ENCODE measurements at regions not wholly inside any gene's neighbourhood (a gene's known extent, or its start where the extent isn't known, plus 50 kb on each side); places are given as distances from the start of the nearest gene placed in this dataset.
"Not testable (repeated sequence)": the region's sequence is repeated elsewhere in the genome, so short reads cannot be mapped to it uniquely, and the experiment has no call there.

DNA sequence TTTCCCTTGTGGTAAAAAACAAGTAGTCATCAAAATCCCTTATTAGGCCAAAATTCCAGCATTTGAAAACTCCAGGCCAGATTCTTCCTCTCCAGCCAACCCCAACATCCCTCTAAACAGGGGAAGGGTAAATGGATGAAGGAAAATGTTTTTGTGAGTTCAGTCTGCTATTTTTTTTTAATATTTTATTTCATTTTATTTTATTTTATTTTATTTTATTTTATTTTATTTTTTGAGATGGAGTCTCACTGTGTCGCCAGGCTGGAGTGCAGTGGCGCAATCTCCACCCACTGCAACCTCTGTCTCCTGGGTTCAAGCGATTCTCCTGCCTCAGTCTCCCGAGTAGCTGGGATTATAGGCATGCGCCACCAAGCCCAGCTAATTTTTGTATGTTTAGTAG lies 74.5 kb upstream of the CHST15 start:
- DNase-seq (ENCODE audit: low read depth, low spot score) = not testable (repeated sequence)

DNA sequence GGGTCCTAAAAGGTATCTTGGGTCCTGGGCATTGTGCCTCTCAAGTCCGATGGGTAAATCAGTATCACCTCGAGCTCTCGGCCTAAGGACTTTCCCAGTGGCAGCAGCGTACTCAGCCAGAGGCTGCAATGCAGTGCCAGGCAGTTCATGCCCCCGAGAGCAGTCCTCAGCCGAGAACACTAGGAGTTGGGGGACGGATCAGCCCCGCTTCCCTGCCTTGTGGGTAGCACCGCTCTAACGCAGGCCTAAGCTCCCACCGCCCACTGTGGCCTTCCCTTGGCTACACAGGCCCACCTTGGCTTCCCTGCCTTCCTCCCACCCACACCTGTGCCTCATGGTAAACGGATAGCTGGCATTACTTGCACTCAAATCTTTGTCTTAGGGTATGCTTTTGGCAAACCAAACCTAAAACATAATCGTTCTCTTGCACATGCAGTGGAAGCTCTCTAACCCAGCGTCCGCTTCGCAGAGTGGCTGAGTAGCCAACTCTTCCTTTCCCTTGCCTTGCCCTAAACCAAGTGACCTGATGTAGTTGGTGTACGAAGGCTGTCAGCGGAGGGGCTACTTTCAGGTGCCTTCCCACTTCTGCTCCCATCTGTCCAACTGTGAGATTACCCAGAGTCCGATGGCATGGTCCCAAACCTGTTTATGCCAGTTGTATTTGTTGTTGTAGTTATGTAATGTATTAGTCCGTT lies 73.2 kb upstream of the CHST15 start:
- DNase-seq (ENCODE audit: low read depth, low spot score) = no peak

DNA sequence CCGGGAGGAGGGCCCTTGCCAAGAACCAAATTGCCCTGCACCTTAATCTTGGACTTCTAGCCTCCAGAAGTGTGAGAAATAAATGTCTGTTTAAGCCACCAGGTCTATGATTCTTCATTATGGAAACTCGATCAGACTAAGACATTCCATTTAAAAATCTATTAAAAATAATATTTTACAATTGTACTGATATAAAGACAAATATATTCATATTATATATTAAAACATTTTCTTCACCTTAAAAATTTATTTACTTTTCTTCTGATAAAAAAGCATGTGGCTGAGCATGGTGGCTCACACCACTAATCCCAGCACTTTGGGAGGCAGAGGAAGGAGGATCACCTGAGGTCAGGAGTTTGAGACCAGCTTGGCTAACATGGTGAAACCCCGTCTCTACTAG lies 72.4 kb upstream of the CHST15 start:
- no peak for DNase-seq (ENCODE audit: low read depth, low spot score)

DNA sequence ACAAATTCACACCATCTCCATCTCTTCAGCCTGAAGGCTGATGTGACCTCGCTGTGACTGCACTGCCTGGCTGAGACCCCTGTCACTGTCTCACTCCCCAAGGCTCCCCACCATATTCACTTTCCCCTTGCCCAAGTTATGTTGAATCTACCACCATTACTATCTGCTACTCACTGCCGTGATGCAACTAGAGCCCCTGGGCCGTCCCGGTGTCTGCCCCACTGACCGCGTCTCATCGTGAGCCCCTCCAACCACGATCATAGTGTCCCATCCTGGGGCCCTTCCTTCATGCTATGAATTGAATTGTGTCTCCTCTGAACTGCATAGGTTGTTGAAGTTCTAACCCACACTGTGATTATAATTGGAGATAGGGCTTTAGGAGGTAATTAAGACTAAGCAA lies 71.9 kb upstream of the CHST15 start:
- DNase-seq (ENCODE audit: low read depth, low spot score) = no peak

DNA sequence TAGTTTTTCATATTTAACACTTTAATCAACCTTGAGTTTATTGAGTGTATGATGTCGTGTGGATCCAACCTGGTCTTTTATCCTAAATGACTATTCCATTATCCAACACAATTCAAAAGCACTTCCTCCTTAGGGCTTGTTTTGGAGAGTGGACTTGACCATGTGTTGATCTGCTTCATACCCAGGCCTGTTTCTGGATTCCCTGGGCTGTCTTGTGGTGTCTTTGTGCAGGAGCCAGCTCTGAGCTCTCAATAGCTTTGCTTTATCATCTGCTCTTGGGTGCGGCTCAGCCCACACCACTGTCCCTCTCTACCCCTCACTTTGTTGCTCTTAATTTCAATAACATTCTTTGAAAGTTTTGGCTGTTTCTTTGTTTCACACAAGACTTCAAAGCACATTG lies 70.9 kb upstream of the CHST15 start:
- DNase-seq (ENCODE audit: low read depth, low spot score) = no peak

DNA sequence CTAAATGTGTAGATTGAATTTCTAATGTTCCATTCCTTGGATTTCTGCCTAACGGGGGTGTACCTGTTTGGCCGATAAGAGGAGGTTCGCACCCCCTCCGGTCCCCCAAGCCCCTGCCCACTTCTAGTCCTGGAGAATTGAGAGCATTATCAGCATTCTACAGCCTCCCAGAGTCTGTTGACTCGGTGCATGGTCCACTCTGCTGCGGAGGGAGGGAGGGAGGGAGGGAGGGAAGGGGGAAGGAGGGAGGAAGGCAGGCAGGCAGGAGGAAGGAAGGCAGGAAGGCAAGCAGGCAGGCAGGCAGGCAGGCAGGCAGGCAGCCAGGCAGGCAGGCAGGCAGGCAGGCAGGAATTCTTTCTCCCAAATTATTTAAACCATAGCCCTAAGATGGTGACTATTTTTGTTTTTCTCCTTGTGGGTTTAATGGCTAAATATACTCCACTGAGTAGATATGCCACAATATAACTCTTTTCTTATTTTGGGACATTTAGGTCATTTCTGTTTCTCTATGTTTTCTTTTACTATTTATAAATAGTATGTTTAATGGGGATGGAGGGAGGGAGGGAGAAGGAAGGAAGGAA lies 69.5 kb upstream of the CHST15 start:
- DNase-seq (ENCODE audit: low read depth, low spot score) = no peak

DNA sequence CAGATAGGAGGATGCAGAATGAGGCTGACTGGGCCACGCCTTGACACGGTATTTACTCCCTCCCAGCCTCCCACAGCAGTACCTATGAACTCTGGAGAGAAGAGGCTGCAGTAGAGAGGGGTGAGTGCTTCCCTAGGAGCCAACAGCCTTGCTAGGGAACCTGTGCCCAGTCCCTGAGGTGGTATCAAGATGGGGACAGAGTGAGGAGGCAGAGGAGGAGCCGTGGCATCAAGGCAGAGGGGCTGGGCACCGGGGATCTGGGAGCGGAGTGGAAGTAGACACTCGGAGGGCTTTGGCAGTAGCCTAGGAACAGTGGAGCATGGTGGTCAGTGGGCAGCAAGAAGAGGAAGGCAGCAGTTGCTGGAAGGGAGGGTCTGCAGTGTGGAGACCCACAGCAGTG lies 68.7 kb upstream of the CHST15 start:
- no peak for DNase-seq (ENCODE audit: low read depth, low spot score)

DNA sequence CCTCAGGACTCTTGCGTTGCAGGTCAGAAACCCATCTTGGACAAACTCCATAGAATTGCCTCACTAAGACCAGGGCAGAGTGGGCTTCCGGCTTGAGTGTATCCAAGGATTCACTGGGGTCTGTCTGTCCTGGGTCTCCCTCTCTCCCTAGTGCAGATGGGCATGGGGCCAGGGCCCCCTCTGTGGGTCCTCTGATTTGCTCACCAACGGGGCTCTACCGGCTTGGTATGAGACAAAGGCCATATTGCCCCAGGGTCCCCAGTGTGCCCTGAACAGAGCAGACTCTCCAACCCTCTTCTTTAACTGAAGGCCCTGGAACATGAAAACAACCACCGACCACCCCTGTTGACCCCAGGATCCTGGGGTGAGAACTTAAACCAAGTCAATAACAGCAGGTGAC lies 68.2 kb upstream of the CHST15 start:
- DNase-seq (ENCODE audit: low read depth, low spot score) = no peak

DNA sequence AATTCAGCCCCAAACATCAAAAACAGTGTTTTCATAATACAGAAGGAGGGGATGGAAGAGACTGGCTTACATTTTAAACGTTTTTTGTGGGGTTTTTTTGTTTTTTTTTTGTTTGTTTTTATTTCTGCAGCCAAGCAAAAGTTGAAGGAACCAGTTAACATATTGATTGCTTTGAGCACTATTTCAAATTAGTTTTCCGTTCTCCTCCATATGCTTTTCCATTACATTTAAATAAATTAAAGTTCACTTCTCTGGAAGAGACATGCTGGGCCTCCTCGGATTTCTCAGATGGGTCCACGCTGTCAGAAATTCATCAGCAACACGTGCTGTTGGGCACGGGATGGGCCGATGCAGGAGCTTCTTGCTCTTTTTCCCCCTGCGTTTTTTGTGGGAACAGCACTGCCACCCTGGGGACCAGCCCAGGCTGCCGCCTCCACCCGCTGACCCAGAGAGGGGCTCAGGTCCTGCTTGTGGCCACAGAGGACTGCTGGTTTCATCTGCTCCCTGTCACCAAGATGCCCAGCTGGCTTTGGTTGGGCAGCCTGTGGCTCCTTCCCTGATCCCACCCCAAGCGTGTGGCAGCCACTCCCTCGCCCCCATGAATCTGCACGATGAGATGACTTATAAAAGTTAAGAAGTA lies 67.7 kb upstream of the CHST15 start:
- DNase-seq (ENCODE audit: low read depth, low spot score) = no peak

DNA sequence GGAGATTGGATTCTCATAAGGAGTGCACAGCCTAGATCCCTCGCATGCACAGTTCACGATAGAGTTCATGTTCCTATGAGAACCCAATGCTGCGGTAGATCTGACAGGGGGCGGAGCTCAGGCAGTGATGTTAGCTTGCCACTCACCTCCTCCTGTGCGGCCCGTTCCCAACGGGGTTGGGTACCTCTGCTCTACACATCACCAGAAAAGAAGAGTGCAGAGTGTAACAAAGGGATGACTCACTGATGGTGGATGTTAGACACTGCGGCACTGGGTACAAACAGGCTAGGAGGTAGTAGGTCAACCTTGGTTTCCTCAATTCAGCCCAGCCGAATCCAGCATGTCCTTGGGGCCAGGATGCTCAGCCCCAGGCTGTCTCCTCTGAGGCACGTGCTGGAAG lies 66.8 kb upstream of the CHST15 start:
- DNase-seq (ENCODE audit: low read depth, low spot score) = no peak

DNA sequence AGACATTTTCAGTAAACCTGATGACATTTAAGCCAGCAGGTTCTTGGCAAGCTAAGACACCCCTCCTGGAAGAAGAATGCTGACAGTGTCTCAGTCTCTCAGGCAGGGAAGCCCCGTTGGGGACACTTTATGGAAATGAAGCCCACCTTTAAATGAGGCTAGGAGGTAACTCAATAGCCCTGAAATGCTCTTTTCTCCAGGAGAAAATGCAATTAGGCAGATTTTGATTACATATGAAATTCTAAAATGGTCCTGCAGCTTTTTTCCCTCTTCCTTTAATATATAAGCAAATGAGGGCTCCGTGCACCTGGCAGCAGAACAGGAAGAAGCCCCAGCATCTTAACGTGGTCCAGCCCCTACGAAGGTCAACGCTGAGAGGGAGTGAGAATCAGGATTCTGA lies 65.8 kb upstream of the CHST15 start:
- DNase-seq (ENCODE audit: low read depth, low spot score) = no peak

DNA sequence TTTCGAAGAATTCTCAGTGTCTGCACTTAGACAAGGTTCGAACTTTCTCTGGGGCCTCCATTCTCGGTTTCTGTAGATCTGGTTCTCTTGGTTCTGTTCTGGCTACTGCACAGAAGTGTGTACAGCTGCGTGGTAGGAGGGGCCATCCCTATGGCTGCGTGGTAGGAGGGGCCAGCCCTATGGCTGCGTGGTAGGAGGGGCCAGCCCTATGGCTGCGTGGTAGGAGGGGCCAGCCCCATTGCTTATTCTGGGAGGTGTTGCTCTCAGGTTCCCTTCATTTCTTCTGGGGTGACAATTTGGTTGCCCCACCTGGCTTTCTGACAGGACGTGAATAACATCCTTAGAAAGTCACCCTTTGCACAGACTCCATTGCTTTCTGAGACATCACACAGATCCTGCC lies 65.2 kb upstream of the CHST15 start:
- no peak for DNase-seq (ENCODE audit: low read depth, low spot score)

DNA sequence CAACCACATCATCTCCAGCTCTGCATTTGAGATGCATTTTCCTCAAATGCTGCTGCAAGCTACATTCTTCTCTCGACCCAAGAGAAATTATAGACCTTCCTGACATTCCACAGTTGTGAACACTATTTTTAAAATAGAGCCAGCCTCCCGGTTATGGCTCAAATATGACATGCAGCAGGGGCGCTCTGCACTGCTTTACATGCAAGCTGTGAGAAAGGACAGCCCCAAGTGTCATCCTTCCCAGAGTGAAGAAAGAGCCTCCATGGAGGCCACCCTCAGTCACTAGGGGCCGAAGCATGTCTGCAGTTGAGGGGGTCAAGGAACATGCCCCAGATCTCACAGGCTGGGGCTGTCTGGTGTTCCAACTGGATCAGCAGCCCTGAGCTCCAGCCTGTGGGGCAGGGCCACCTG lies 63.9 kb upstream of the CHST15 start:
- no peak for DNase-seq (ENCODE audit: low read depth, low spot score)

DNA sequence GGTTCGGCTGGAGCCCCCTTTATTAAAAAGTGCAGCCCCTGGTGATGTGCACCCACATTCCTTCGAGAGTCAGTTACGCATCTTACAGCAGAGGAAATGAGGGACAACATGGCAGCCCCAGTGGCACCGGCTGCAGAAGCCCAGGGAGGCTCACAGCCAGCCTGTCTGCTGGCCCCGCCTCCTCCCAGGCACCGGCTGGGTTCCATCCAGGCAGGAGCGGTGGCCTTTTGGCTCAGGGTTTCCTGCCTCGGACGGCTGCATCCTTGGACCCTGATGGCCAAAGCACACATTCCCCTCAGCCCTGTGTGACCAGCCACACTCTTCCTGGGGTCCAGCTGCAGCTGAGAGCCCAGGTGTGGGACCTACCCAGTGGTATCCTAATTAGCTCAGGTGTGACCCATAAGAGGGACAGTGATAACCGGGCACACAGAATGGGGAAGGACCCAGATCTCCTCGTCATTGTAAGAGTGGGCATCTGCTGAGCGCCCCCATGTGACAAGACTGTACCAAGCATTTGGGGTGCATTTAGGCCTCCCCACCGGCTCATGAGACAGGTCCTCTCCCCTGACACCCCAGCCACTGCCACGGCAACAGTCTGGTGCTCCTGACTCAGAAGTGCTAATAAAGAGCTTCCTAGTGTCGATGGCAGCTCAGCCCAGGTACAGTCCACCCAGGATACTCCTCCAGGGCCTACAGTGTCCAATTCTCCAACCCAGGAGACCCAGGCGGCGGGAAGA lies 63.3 kb upstream of the CHST15 start:
- no peak for DNase-seq (ENCODE audit: low read depth, low spot score)

DNA sequence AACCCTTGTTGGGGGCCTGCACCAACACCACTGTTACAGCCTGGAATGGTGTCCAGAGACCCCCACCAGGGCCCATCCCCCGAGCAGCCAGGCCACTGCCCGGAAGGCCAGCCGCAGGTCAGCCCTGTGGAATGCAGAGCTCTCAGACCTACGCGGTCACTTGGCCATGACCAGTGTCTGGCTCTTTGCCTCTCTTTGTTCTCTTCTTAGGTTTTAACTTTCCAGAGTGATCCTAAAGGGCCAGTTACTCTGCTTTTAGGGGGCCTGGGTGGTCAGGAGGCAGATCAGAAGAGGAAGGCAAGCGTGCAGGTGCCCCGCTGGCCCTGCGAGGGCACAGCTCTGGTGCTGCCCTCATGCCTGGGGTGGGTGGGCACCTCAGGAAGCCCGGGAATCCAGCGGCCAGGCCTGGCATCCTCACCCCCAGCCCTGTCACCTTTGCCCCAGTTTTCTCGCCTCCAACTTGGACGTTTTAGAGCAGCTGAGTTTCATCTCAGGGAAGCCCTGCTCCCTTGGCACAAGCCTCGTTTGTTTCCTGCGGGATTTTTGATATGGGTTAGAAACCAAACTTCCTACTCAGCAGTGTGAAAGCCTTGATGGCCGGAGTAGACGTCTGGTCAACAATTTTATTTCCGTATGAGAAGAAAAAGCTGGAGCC lies 62.5 kb upstream of the CHST15 start:
- DNase-seq (ENCODE audit: low read depth, low spot score) = no peak

DNA sequence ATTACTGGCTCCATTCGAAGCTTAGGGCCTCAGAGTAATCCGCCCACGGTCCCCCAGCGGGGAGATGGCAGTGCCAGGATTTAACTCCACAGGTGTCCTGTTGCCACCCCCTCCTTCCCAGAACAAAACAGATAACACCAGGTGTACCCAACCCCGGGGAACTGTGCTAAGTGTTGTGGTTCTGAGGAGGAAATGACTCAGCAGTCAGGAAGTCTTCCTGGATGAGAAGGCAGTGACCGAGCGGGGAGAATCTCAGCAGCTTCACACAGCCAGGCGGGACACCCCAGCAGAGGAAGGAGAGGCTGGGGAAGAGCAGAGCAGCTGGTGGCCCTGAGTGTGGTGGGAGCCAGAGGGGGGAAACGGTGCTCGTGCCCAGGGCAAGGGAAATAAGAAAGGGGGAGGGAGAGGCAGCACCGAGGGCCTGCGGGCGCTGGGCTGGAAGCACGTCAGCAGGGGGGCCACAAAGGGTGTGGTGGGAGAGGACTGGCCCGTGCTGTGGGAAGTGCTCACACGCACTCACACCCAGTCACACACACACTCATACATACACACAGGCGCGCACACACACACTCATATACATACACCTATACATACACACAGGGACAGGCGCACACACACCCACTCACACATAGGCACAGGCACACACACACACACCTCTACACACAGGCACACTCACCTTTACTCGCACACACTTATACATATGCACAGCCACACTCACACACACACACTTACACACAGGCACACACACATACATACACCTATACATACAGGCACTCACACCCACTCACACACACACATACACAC lies 59.8 kb upstream of the CHST15 start:
- no peak for DNase-seq (ENCODE audit: low read depth, low spot score)

DNA sequence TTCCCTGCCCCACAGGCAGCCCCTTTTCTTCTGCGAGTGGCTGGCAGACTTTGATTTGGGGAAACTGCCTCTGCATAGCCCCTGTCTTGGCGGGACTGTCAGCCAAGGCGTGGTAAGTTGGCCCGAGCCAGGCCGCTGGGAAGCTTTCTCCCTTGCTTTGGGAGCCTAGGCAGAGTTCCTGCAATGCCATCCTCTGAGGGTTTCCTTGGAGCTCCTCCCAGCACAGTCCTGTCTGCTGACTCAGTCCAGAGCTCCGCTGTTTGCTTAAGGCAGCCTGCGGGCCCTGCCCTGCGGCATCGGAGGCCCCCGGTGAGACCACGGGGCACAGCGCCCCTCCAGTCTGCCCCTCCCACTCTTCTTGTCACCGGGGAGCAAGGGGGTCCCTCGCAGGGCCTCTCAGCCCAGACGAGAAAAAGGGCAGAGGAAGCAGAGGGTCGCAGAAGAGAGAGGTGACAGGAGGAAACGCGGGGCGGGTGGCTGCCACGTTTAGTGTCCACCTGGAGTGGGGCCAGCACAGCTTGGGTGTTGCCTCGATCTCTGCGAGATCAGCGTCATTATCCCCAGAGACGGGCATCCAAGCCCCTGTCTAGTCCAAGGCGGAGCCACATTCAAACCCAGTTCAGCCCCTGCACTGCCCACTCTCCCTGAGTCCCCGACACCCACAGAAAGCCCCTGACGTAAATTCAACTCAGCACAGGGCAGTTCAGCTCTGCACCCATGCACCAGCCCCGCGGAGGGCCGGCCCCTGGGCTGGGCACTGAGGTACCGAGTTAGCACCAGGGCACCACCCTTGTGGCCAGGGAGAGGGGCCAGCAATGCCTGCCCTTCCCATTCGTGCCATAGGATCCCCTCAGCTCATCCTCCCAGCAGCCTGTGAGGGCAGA lies 59.0 kb upstream of the CHST15 start:
- no peak for DNase-seq (ENCODE audit: low read depth, low spot score)

DNA sequence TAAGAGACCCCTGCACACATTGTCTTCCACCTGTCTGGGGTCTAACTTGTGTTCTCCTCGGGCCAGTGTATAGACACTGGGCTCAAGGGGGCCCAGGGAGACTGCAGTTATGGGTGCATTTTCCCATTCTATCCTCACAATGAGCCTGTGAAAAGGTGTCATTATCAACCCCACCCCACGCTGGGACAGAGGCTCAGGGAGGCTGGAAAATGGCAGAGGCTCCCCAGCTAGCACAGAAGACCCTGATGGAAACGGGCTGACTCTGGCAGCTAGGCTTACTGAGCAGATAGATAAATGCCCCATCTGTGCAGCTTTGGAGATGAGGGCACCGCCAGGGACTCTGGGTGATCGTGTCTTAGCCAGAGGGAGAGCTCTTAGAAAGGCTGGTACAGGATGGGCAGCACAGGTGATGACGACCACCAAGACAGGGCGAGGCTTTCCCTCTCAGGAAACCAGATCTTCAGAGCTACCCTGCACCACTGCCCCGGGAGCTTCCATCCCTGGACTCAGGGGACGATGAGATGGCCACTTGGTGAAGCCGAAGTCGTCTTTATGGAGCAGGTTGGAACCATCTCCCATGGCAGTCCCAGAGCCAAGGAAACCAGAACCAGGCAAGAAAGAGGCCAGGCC lies 58.2 kb upstream of the CHST15 start:
- no peak for DNase-seq (ENCODE audit: low read depth, low spot score)

DNA sequence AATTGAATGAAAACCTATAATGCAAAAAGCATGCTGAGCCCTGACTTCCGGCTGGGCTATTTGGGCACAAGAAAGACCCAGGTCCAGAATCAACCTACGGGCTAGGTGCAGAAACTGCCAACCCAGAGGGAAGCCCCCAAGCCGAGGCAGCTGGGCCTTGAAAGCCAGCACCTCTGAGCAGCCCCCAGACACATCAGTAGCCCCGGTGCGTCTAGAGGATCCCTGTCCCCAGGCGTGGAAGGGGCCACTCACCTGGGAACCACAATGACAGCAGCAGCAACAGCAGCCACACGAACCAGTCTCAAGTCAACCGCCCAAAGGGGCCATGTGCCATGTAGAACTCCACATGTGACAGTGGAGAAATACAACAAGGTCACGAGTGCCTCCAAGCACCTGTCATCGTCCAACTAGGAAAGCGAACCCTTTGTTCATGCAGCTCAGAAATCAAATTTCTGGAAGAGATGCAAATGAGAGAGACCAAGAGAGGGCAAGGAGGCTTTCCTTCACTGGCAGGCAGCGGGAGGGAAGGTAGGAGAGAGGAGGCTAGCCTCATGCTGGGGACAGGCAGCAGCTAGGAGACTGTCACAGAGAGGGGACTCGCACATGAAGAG lies 57.5 kb upstream of the CHST15 start:
- no peak for DNase-seq (ENCODE audit: low read depth, low spot score)

Measured in activated CD4-positive, CD25-positive, alpha-beta regulatory T cell treated with anti-CD3 and anti-CD28 coated beads, Interleukin-2, amount 50 U/mL, for 16 hours (primary cell).